Endothelial cell of umbilical vein (primary cell): ENCODE measurements at regions not wholly inside any gene's neighbourhood (a gene's known extent, or its start where the extent isn't known, plus 50 kb on each side); places are given as distances from the start of the nearest gene placed in this dataset.

Experiments used
- BruUV-seq: library from RNA; stranded (reverse); fragments of 400-500 nt; replicated peaks from 2 replicates; lab custom pipeline; 2021; lab: Mats Ljungman, UMichigan
- CTCF ChIA-PET: fragments of 300-600, 350-600 bp; sonication (Branson Sonifier 250); formaldehyde crosslinking; loops from one replicate; lab custom pipeline; 2021; ENCODE audit warnings: antibody characterized with exemption, inconsistent platforms; lab: Charles Lee
- POLR2A ChIA-PET: fragments of 300-600, 350-600 bp; sonication (Branson Sonifier 250); formaldehyde crosslinking; loops from one replicate; lab custom pipeline; 2021; ENCODE audit warnings: antibody characterized with exemption, inconsistent platforms; lab: Charles Lee
- DNase-seq: peaks from one replicate; pipeline ENCODE4 v3.0.0-alpha.2; 2011; ENCODE audit warnings: low read depth, low spot score
- FAIRE-seq: peaks from 2 replicates; lab custom pipeline; 2011; peaks lifted over from hg19 to GRCh38; lab: Jason Lieb, UNC
- H2AFZ ChIP-seq: 2 replicates; pipeline ENCODE4 v1.6.0; 2012; ENCODE audit warnings: low read depth, low read length, control low read depth, inconsistent platforms
- H3K27ac ChIP-seq: 2 replicates; pipeline ENCODE4 v1.5.1; 2011; ENCODE audit warnings: low read depth, mild to moderate bottlenecking, control low read depth, low read length, moderate library complexity; ENCODE audit not compliant: insufficient read depth
- H3K27me3 ChIP-seq, 2 experiments: 2 replicates each; pipeline versions ENCODE4 v1.6.0 to v1.6.1; 2011; ENCODE audit warnings: low read length in 2 of 2, mixed read lengths in 1 of 2; ENCODE audit not compliant: control insufficient read depth in 2 of 2, insufficient read depth in 2 of 2
- H3K36me3 ChIP-seq, 2 experiments: 2 replicates in 1 of 2; 3 replicates in 1 of 2; pipeline ENCODE4 v1.5.1; 2011; ENCODE audit warnings: low read length in 2 of 2, mild to moderate bottlenecking in 1 of 2, moderate library complexity in 1 of 2; ENCODE audit not compliant: control insufficient read depth in 2 of 2, insufficient read depth in 2 of 2; ENCODE audit errors: extremely low read depth in 1 of 2
- H3K4me1 ChIP-seq: 3 replicates; pipeline ENCODE4 v1.5.1; 2011; ENCODE audit warnings: mild to moderate bottlenecking, low read length; ENCODE audit not compliant: control insufficient read depth, insufficient read depth; ENCODE audit errors: extremely low read depth
- H3K4me2 ChIP-seq: 2 replicates; pipeline ENCODE4 v1.6.1; 2011; ENCODE audit warnings: low read length, control low read depth, mixed read lengths; ENCODE audit not compliant: insufficient read depth
- H3K4me3 ChIP-seq, 3 experiments: fragments of 200-600 bp in 1 of 3; sonication (generic), shearing (Covaris generic) in 1 of 3; replicated peaks in 1 of 3; 2 replicates each; pipeline ENCODE4 v1.5.1; 2011 to 2016; ENCODE audit warnings: control low read depth in 3 of 3, low read length in 3 of 3, mild to moderate bottlenecking in 2 of 3, inconsistent platforms in 1 of 3, low read depth in 1 of 3, moderate library complexity in 1 of 3; ENCODE audit not compliant: insufficient read depth in 1 of 3
- H3K79me2 ChIP-seq: 2 replicates; pipeline ENCODE4 v1.6.0; 2012; ENCODE audit warnings: low read length, inconsistent platforms; ENCODE audit not compliant: control insufficient read depth, insufficient read depth
- H3K9ac ChIP-seq: replicated peaks from 2 replicates; pipeline ENCODE3; 2011; ENCODE audit warnings: low read length, control low read depth; ENCODE audit not compliant: insufficient read depth; ENCODE audit errors: extremely low read depth
- H3K9me1 ChIP-seq: replicated peaks from 3 replicates; pipeline ENCODE4 v1.6.0; 2011; ENCODE audit warnings: mild to moderate bottlenecking, low read length; ENCODE audit not compliant: control insufficient read depth, insufficient read depth; ENCODE audit errors: extremely low read depth
- H3K9me3 ChIP-seq: replicated peaks from 2 replicates; pipeline ENCODE4 v1.5.1; 2012; ENCODE audit warnings: low read length, inconsistent platforms; ENCODE audit not compliant: control insufficient read depth, insufficient read depth
- H4K20me1 ChIP-seq: replicated peaks from 2 replicates; pipeline ENCODE3; 2011; ENCODE audit warnings: mild to moderate bottlenecking, low read length; ENCODE audit not compliant: control insufficient read depth, insufficient read depth; ENCODE audit errors: extremely low read depth
- CTCF ChIP-seq, 2 donors: IDR thresholded peaks; 1 replicate in 1 of 2; 2 replicates in 1 of 2; pipeline ENCODE4 v1.5.1; 2011; ENCODE audit warnings: low read length in 2 of 2, mild to moderate bottlenecking in 2 of 2, moderate library complexity in 2 of 2, control low read depth in 1 of 2, inconsistent platforms in 1 of 2, low read depth in 1 of 2; ENCODE audit not compliant: insufficient read depth in 1 of 2; ENCODE audit errors: extremely low read depth in 1 of 2
- EZH2 ChIP-seq: IDR thresholded peaks from 2 replicates; pipeline ENCODE4 v1.6.1; 2012; ENCODE audit warnings: borderline replicate concordance, low read depth, mild to moderate bottlenecking, moderate library complexity, low read length, inconsistent platforms; ENCODE audit not compliant: severe bottlenecking
- FOS ChIP-seq: IDR thresholded peaks from 2 replicates; pipeline ENCODE4 v1.6.1; 2011; ENCODE audit warnings: mild to moderate bottlenecking, low read length, moderate library complexity, borderline replicate concordance; ENCODE audit not compliant: insufficient read depth
- GATA2 ChIP-seq: IDR thresholded peaks from 2 replicates; pipeline ENCODE4 v1.7.0; 2011; ENCODE audit warnings: low read depth, mild to moderate bottlenecking, moderate library complexity, mixed read lengths, low read length; ENCODE audit not compliant: insufficient read length, insufficient read depth
- JUN ChIP-seq: IDR thresholded peaks from 2 replicates; pipeline ENCODE4 v1.6.1; 2011; ENCODE audit warnings: borderline replicate concordance, low read depth; ENCODE audit not compliant: insufficient read length, insufficient read depth
- MAX ChIP-seq: IDR thresholded peaks from 2 replicates; pipeline ENCODE4 v1.6.1; 2011; ENCODE audit not compliant: insufficient read depth, insufficient read length
- MYC ChIP-seq: IDR thresholded peaks from one replicate; pipeline ENCODE4 v1.6.1; 2011; ENCODE audit warnings: mild to moderate bottlenecking, low read depth, low read length
- POLR2A ChIP-seq: IDR thresholded peaks from 2 replicates; pipeline ENCODE4 v1.6.1; 2012; ENCODE audit warnings: low read depth, mild to moderate bottlenecking, control low read depth, low read length
- POLR2AphosphoS5 ChIP-seq: IDR thresholded peaks from 2 replicates; pipeline ENCODE4 v1.6.1; 2012; ENCODE audit warnings: low read depth, mild to moderate bottlenecking, control low read depth, low read length, moderate library complexity; ENCODE audit not compliant: insufficient read depth
- dilution Hi-C: fragments of 300-500 bp; cut with MboI; formaldehyde crosslinking; loops from one replicate; pipeline ENCODE4 v1.15.0; 2019; ENCODE audit warnings: low sequenced_read_pairs; ENCODE audit not compliant: extremely low pct_ligation_motif_present
- intact Hi-C: fragments of 100-400 bp; cut with micrococcal nuclease; formaldehyde crosslinking; loops from one replicate; pipeline ENCODE4 v1.10.0; 2022

GRCh38 chr12:105423237-105423636, 92.7 kb downstream of the C12orf75 start:
- Histone ChIP-seq H3K9me1 (no peaks in the 10 kb centered on the region), H3K4me1 (peaks cover 16% of the 10 kb centered on the region), H3K9me3 (no peaks in the 10 kb centered on the region), H3K27me3 (no peaks in the 10 kb centered on the region), H3K4me3 (no peak overlapping the region), H3K9ac (no peak overlapping the region), H4K20me1 (no peaks in the 10 kb centered on the region), H3K27ac (no peak overlapping the region), H2AFZ (no peak overlapping the region), H3K79me2 (no peaks in the 10 kb centered on the region), H3K36me3 (no peaks in the 10 kb centered on the region), H3K4me2 (no peak overlapping the region)
- intact Hi-C loops (loop anchor here (5.0 kb wide), 1 partner anchor 784 kb away; no protein-coding TSS in a partner anchor), dilution Hi-C loops (no loop called here)
- ChIA-PET POLR2A (no interaction called here), CTCF (interaction anchor here (0.6 to 1.5 kb wide), 2 partner anchors 52 to 726 kb away, joined by 4 to 5 read pairs; no protein-coding TSS in a partner anchor)
- TF ChIP-seq POLR2A (no peak), GATA2 (no peak), FOS (no peak), JUN (no peak), EZH2 (no peak), MYC (no peak), CTCF (IDR thresholded peaks at IDR 0.05; ENCODE audit: extremely low read depth in 1 of 2, insufficient read depth in 1 of 2, low read depth in 1 of 2, low read length in 2 of 2) (no peak), MAX (no peak), POLR2AphosphoS5 (no peak)
- FAIRE-seq (no peak), DNase-seq (no peak)
- no TSS peak for BruUV-seq
